Loucy (cell line): ENCODE measurements at regions not wholly inside any gene's neighbourhood (a gene's known extent, or its start where the extent isn't known, plus 50 kb on each side); places are given as distances from the start of the nearest gene placed in this dataset.

Experiments used
- H2AFZ ChIP-seq: fragments of 200-600 bp; sonication (generic); 2 replicates; pipeline ENCODE4 v1.6.0; 2016; ENCODE audit warnings: antibody characterized with exemption, mild to moderate bottlenecking, low read length, moderate library complexity
- H3F3A ChIP-seq: fragments of 200-600 bp; 2 replicates; pipeline ENCODE4 v1.6.0; 2016; ENCODE audit warnings: antibody characterized with exemption, low read depth, mild to moderate bottlenecking
- H3K27me3 ChIP-seq: fragments of 200-600 bp; sonication (generic); 2 replicates; pipeline ENCODE4 v1.6.1; 2014; ENCODE audit warnings: low read length, mild to moderate bottlenecking; ENCODE audit not compliant: insufficient read depth, poor library complexity, severe bottlenecking
- H3K36me3 ChIP-seq: fragments of 200-600 bp; sonication (generic); 2 replicates; pipeline ENCODE4 v1.6.1; 2016; ENCODE audit warnings: low read length; ENCODE audit not compliant: insufficient read depth
- H3K4me1 ChIP-seq: fragments of 200-600 bp; sonication (generic); 2 replicates; pipeline ENCODE4 v1.5.1; 2014; ENCODE audit warnings: low read length, mild to moderate bottlenecking; ENCODE audit not compliant: insufficient read depth, poor library complexity, severe bottlenecking
- H3K4me2 ChIP-seq: fragments of 200-600 bp; sonication (generic); 2 replicates; pipeline ENCODE4 v1.6.0; 2014; ENCODE audit warnings: antibody characterized with exemption, low read length, low read depth, mild to moderate bottlenecking; ENCODE audit not compliant: poor library complexity, severe bottlenecking
- H3K4me3 ChIP-seq: fragments of 200-600 bp; sonication (generic); 2 replicates; pipeline ENCODE4 v1.5.1; 2014; ENCODE audit warnings: low read length, mild to moderate bottlenecking, mixed read lengths; ENCODE audit not compliant: poor library complexity, severe bottlenecking
- H3K79me2 ChIP-seq: fragments of 200-600 bp; sonication (generic); 2 replicates; pipeline ENCODE4 v1.6.1; 2014; ENCODE audit warnings: low read length; ENCODE audit not compliant: insufficient read depth
- H3K9ac ChIP-seq: fragments of 200-600 bp; sonication (generic); 2 replicates; pipeline ENCODE4 v1.6.0; 2014; ENCODE audit warnings: mild to moderate bottlenecking, low read depth, low read length, moderate library complexity; ENCODE audit not compliant: poor library complexity, severe bottlenecking
- H3K9me2 ChIP-seq: fragments of 200-600 bp; sonication (generic); replicated peaks from 2 replicates; pipeline ENCODE4 v1.6.1; 2016; ENCODE audit warnings: low read depth, low read length, mixed read lengths
- H3K9me3 ChIP-seq: fragments of 200-600 bp; sonication (generic); 2 replicates; pipeline ENCODE4 v1.6.1; 2014; ENCODE audit warnings: mild to moderate bottlenecking, antibody characterized with exemption, low read length, low read depth; ENCODE audit not compliant: insufficient read depth
- H4K20me1 ChIP-seq: fragments of 200-600 bp; sonication (generic); 2 replicates; pipeline ENCODE4 v1.6.0; 2014; ENCODE audit warnings: antibody characterized with exemption, low read length, mild to moderate bottlenecking; ENCODE audit not compliant: insufficient read depth, poor library complexity, severe bottlenecking
- EZH2phosphoT487 ChIP-seq: fragments of 200-600 bp; IDR thresholded peaks from 2 replicates; pipeline ENCODE4 v1.6.1; 2018; ENCODE audit warnings: antibody characterized with exemption, mild to moderate bottlenecking, moderate library complexity, borderline replicate concordance
- TF ChIP-seq, protein P1 (sequence below): fragments of 200-600 bp; sonication (generic); conservative IDR thresholded peaks from 2 replicates; pipeline ENCODE4 v1.5.1; 2014; ENCODE audit warnings: mild to moderate bottlenecking, antibody characterized with exemption, low read length

- Histone ChIP-seq H3K4me2 (no peak overlapping the region), H3F3A (no peaks in the 10 kb centered on the region), H3K36me3 (no peaks in the 10 kb centered on the region), H3K27me3 (no peaks in the 10 kb centered on the region), H3K79me2 (no peaks in the 10 kb centered on the region), H3K9me2 (no peaks in the 10 kb centered on the region), H3K9ac (no peak overlapping the region), H3K4me3 (no peak overlapping the region), H4K20me1 (no peaks in the 10 kb centered on the region), H3K9me3 (no peaks in the 10 kb centered on the region), H3K4me1 (no peaks in the 10 kb centered on the region), H2AFZ (no peak overlapping the region)
- TF ChIP-seq EZH2phosphoT487: no peak
- TF ChIP-seq, protein P1, sequence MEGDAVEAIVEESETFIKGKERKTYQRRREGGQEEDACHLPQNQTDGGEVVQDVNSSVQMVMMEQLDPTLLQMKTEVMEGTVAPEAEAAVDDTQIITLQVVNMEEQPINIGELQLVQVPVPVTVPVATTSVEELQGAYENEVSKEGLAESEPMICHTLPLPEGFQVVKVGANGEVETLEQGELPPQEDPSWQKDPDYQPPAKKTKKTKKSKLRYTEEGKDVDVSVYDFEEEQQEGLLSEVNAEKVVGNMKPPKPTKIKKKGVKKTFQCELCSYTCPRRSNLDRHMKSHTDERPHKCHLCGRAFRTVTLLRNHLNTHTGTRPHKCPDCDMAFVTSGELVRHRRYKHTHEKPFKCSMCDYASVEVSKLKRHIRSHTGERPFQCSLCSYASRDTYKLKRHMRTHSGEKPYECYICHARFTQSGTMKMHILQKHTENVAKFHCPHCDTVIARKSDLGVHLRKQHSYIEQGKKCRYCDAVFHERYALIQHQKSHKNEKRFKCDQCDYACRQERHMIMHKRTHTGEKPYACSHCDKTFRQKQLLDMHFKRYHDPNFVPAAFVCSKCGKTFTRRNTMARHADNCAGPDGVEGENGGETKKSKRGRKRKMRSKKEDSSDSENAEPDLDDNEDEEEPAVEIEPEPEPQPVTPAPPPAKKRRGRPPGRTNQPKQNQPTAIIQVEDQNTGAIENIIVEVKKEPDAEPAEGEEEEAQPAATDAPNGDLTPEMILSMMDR: no peak
Observed at GRCh38 chr2:216792222-216793021, 67.4 kb downstream of the TNP1 start.

GRCh38 chr2:216791303-216791702, 68.6 kb downstream of the TNP1 start:
- Histone ChIP-seq H3K4me2 (no peak overlapping the region), H2AFZ (no peak overlapping the region), H3K4me1 (no peaks in the 10 kb centered on the region), H3K9ac (no peak overlapping the region), H3K4me3 (no peak overlapping the region), H3F3A (no peaks in the 10 kb centered on the region), H3K9me2 (no peaks in the 10 kb centered on the region), H3K36me3 (no peaks in the 10 kb centered on the region), H3K27me3 (no peaks in the 10 kb centered on the region), H4K20me1 (no peaks in the 10 kb centered on the region), H3K9me3 (no peaks in the 10 kb centered on the region), H3K79me2 (no peaks in the 10 kb centered on the region)
- TF ChIP-seq, protein P1: no peak
- no peak for TF ChIP-seq EZH2phosphoT487

GRCh38 chr2:216789081-216789480, 70.8 kb downstream of the TNP1 start:
- Histone ChIP-seq H3K9me2 (no peaks in the 10 kb centered on the region), H3K79me2 (no peaks in the 10 kb centered on the region), H3K4me2 (no peak overlapping the region), H3K4me3 (no peak overlapping the region), H4K20me1 (no peaks in the 10 kb centered on the region), H2AFZ (no peak overlapping the region), H3K9ac (no peak overlapping the region), H3K9me3 (no peaks in the 10 kb centered on the region), H3K36me3 (no peaks in the 10 kb centered on the region), H3K27me3 (no peaks in the 10 kb centered on the region), H3F3A (no peaks in the 10 kb centered on the region), H3K4me1 (no peaks in the 10 kb centered on the region)
- no peak for TF ChIP-seq EZH2phosphoT487
- TF ChIP-seq, protein P1: no peak
